ENCODE measurements at regions not wholly inside any gene's neighbourhood (a gene's known extent, or its start where the extent isn't known, plus 50 kb on each side); places are given as distances from the start of the nearest gene placed in this dataset.

- Histone ChIP-seq H3K36me3 (ENCODE audit: control insufficient read depth, insufficient read depth, low read length) (no peaks in the 10 kb centered on the region), H3K4me3 (replicated peaks; ENCODE audit: low read depth, low read length) (no peak overlapping the region), H3K27me3 (replicated peaks; ENCODE audit: control insufficient read depth, insufficient read depth, low read length) (peaks cover 2% of the 10 kb centered on the region)
- no peak for DNase-seq (ENCODE audit: extremely low read depth, insufficient read length)
- no peak for TF ChIP-seq CTCF (IDR thresholded peaks at IDR 0.05; ENCODE audit: insufficient read depth, low read length, poor library complexity, severe bottlenecking)
These were observed 63.0 kb upstream of the CLMN start for GRCh38 chr14:95382747-95383146.

GRCh38 chr14:95381726-95382125 lies 62.0 kb upstream of the CLMN start:
- peaks cover 2% of the 10 kb centered on the region for H3K27me3 ChIP-seq (replicated peaks; ENCODE audit: control insufficient read depth, insufficient read depth, low read length)
- no peak for TF ChIP-seq CTCF (IDR thresholded peaks at IDR 0.05; ENCODE audit: insufficient read depth, low read length, poor library complexity, severe bottlenecking)
- H3K4me3 ChIP-seq (replicated peaks; ENCODE audit: low read depth, low read length) = no peak overlapping the region
- H3K36me3 ChIP-seq (ENCODE audit: control insufficient read depth, insufficient read depth, low read length) = no peaks in the 10 kb centered on the region
- no peak for DNase-seq (ENCODE audit: extremely low read depth, insufficient read length)

- TF ChIP-seq CTCF (IDR thresholded peaks at IDR 0.05; ENCODE audit: insufficient read depth, low read length, poor library complexity, severe bottlenecking) = no peak
These were observed 60.8 kb upstream of the CLMN start for GRCh38 chr14:95380350-95381042.

GRCh38 chr14:95379634-95380033 lies 59.9 kb upstream of the CLMN start:
- no peak for DNase-seq (ENCODE audit: extremely low read depth, insufficient read length)
- Histone ChIP-seq H3K27me3 (replicated peaks; ENCODE audit: control insufficient read depth, insufficient read depth, low read length) (no peaks in the 10 kb centered on the region), H3K36me3 (ENCODE audit: control insufficient read depth, insufficient read depth, low read length) (no peaks in the 10 kb centered on the region), H3K4me3 (replicated peaks; ENCODE audit: low read depth, low read length) (no peak overlapping the region)
- no peak for TF ChIP-seq CTCF (IDR thresholded peaks at IDR 0.05; ENCODE audit: insufficient read depth, low read length, poor library complexity, severe bottlenecking)

More at GRCh38 chr14:95380350-95381042, 60.8 kb upstream of the CLMN start:
- H3K36me3 ChIP-seq (ENCODE audit: control insufficient read depth, insufficient read depth, low read length) = no peaks in the 10 kb centered on the region
- H3K27me3 ChIP-seq (replicated peaks; ENCODE audit: control insufficient read depth, insufficient read depth, low read length) = peaks cover 2% of the 10 kb centered on the region
- no peak overlapping the region for H3K4me3 ChIP-seq (replicated peaks; ENCODE audit: low read depth, low read length)
- no peak for DNase-seq (ENCODE audit: extremely low read depth, insufficient read length)

GRCh38 chr14:95375539-95376109 lies 55.9 kb upstream of the CLMN start:
- no peak overlapping the region for H3K4me3 ChIP-seq (replicated peaks; ENCODE audit: low read depth, low read length)
- no peaks in the 10 kb centered on the region; the same call in 1 of the 2 replicates for H3K27me3 ChIP-seq (replicated peaks; ENCODE audit: control insufficient read depth, insufficient read depth, low read length)
- no peak for DNase-seq (ENCODE audit: extremely low read depth, insufficient read length)
- no peaks in the 10 kb centered on the region for H3K36me3 ChIP-seq (ENCODE audit: control insufficient read depth, insufficient read depth, low read length)
- no peak for TF ChIP-seq CTCF (IDR thresholded peaks at IDR 0.05; ENCODE audit: insufficient read depth, low read length, poor library complexity, severe bottlenecking)
